ENCODE measurements at regions not wholly inside any gene's neighbourhood (a gene's known extent, or its start where the extent isn't known, plus 50 kb on each side); places are given as distances from the start of the nearest gene placed in this dataset.

DNA sequence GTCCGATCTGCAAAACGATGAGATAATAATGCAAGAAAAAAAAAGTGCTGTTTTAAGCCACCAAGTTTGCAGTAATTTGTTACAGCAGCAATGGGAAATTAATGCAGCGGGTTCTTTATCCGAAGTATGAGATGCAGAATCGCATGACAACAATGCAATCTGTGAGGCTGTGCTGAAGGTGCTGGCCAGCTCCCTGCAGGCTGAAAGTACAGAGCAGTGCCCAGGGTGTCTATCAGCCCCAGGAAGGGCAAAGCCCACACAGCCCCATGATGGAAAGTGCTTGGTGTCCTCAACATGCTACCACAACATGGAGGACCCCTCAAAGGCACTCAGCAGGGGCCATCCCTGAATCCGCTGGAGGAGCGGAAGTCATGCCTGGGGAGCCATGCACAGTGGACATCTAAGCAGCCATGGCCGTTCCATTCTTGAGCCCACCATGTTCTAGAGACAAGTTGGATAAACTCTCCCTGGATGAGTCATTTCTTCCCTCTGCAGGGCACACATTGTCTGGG is 199.5 kb upstream of the PFKP start:
- intact Hi-C loops (cut with micrococcal nuclease): no loop called here

- intact Hi-C loops (cut with micrococcal nuclease): no loop called here
Measured at GRCh38 chr10:2866569-2866968, 200.8 kb upstream of the PFKP start.

DNA sequence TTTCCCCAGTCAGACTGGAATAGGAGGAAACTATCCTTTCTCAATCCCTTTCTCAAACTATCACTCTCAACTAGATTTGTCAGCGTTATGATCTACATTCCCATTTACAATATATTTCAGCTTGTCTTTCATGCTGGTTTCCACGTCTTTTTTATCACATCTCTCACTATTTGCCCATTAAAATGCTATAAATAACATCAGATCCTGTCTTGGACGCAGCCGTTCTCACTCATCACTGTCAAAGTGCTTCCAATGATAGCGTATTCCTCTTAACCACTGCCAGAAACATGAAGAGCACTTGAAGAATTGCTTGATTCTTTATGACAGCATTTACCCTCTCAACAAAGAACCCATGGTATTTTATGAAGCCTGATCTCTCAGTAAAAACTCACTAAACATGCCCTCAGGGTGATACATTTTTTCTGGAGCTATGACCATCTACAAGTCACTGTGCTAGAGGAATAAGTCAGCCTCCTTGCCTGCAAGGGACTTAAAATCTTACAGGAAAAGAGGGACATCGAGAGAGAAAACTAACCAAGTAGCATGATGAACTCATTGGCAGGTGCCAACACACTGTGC is 205.6 kb upstream of the PFKP start:
- intact Hi-C loops (cut with micrococcal nuclease): no loop called here

GRCh38 chr10:2858452-2858851 is 208.9 kb upstream of the PFKP start:
- intact Hi-C loops (cut with micrococcal nuclease): no loop called here

DNA sequence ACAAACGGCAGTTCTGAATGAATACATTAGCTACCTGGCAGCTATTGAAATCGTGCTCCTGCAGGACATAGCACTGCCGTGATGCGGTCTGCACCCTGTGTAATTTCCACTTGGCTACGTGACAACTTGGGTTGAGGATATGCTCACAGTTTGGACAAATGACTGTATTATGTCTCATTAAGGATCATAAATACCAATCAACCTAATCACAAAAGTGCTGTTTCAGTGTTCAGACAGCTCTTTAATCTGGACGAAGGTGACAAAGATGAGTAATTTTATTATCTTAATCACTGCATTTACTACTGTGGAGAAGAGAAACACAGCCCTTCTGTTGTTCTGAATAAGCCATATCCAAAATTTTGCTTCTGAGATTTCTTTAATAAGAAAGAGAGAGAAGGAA is 210.8 kb upstream of the PFKP start:
- intact Hi-C loops (cut with micrococcal nuclease): no loop called here

DNA sequence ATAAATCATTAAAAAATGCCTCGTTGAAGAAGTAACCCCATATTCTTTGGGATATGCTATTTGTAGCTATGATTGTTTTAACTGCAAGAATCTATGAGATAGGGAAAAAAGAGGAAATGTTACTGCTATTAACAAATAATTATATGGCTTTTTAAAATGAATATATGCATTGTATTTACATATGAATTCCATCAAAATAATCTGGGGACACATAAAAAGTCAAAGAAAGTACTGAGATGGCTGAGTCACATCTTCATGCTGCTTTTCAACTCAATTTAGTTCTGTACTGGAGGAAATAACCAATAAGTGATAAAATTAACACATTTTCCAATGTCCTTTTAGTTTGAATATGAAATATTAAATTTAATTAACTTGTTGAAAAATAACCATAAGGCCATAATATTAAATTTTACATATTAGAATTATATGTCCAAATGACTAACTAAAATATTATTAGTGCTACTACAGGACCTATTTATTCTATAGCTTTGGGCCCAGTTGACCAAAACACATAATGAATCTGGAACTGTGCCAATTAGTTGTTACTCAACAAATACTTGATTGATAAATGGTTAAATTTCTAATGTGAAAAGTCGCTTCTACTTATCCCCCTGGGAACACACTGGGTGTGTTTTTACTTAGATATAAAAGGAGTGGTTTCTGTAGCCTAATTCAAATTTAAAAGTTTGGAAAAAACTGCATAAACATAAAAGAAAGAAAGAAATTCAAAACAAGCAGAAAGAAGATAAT is 214.6 kb upstream of the PFKP start:
- intact Hi-C loops (cut with micrococcal nuclease): no loop called here

DNA sequence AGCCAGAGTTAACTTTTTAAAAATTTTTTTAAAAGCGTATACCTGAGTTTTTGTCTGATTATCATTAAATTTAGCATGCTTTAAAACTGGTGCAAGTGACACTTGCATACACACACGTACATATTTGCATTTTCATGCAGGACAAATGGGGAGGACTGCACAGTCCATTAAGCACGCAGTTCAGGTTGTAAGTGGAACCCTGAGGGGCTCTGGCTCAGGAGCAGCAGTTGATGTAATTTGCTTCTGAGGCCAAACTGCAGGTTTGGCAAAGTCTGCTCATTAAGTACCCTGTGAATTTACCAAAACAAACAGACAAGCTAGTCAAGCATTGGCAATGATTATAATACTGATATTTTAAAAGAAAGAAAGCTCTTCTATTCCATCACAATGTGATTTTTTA is 215.8 kb upstream of the PFKP start:
- intact Hi-C loops (cut with micrococcal nuclease): no loop called here

- intact Hi-C loops (cut with micrococcal nuclease): no loop called here
Measured at GRCh38 chr10:2850202-2850601, 217.1 kb upstream of the PFKP start.

- intact Hi-C loops (cut with micrococcal nuclease): no loop called here
Measured at GRCh38 chr10:2844925-2845324, 222.4 kb upstream of the PFKP start.

- intact Hi-C loops (cut with micrococcal nuclease): loop anchor here (5.0 kb wide), 1 partner anchor 138 kb away; no protein-coding TSS in a partner anchor
Measured at GRCh38 chr10:2839081-2839725, 228.1 kb upstream of the PFKP start.

GRCh38 chr10:2837674-2838073 is 229.7 kb upstream of the PFKP start:
- intact Hi-C loops (cut with micrococcal nuclease): loop anchor here (5.0 kb wide), 1 partner anchor 140 kb away; no protein-coding TSS in a partner anchor

- intact Hi-C loops (cut with micrococcal nuclease): loop anchor here (5.0 kb wide), 1 partner anchor 140 kb away; no protein-coding TSS in a partner anchor
Measured at GRCh38 chr10:2836921-2837662, 230.3 kb upstream of the PFKP start.

- intact Hi-C loops (cut with micrococcal nuclease): no loop called here
Measured at GRCh38 chr10:2834214-2834613, 233.1 kb upstream of the PFKP start.

GRCh38 chr10:2831509-2831908 is 235.8 kb upstream of the PFKP start:
- intact Hi-C loops (cut with micrococcal nuclease): no loop called here

DNA sequence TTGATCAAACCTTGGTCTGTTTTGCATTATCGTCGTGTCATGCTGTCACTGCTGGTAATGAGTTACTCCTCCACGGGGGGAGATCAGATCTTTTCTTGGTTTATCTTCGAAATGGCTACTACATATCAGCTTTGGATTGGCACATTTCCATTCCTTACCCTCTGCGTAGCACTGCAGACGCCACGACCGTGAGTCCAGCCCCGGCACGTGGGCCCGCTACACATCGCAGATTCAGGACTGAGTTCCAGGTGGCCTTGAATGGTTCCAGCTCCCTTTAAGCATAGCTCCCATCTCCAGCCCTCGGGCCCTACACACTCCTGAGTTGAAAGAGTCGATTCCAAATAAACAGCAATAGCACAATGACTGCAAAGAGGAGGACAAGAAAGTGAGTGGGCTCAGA is 238.6 kb upstream of the PFKP start:
- intact Hi-C loops (cut with micrococcal nuclease): no loop called here

DNA sequence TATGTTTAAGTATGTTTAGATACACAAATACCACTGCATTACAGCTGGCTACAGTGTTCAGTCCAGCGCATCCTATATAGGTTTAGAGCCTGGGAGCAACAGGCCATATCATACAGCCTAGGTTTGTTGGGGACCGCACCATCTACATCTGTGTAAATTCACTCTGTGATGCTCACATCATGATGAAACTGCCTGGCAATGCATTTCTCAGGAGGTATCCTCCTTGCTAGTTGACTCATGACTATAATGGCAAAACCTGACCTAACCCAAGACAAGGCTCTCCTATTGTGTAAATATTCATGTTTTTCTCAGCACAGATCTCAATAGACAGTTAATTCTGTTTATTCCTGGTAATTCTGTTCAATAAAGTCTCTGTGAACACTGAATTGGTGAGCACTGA is 240.7 kb upstream of the PFKP start:
- intact Hi-C loops (cut with micrococcal nuclease): no loop called here

DNA sequence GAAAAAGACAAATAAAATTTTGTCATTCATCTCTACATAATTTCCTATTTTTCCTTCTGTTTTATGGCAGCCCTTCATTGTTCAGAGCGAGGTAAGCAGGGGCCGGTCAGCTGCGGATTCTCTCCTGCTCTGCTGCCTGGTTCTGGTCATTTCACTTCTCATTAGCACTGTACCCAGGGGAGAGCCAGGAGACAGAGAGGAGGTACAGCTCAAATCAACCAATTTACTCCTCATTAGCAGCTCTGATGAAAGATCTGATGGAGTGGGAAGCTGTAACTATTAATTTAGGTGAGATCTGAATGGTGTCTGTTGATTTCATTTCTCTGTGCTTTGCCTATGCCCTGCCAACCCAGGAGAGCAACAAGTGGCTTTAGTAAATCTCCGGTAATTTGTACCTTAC is 241.5 kb upstream of the PFKP start:
- intact Hi-C loops (cut with micrococcal nuclease): no loop called here

GRCh38 chr10:2817940-2818636 is 249.3 kb upstream of the PFKP start:
- intact Hi-C loops (cut with micrococcal nuclease): no loop called here

- intact Hi-C loops (cut with micrococcal nuclease): no loop called here
Measured at GRCh38 chr10:2813693-2814092, 253.7 kb upstream of the PFKP start.

- intact Hi-C loops (cut with micrococcal nuclease): no loop called here
Measured at GRCh38 chr10:2813286-2813685, 254.1 kb upstream of the PFKP start.

DNA sequence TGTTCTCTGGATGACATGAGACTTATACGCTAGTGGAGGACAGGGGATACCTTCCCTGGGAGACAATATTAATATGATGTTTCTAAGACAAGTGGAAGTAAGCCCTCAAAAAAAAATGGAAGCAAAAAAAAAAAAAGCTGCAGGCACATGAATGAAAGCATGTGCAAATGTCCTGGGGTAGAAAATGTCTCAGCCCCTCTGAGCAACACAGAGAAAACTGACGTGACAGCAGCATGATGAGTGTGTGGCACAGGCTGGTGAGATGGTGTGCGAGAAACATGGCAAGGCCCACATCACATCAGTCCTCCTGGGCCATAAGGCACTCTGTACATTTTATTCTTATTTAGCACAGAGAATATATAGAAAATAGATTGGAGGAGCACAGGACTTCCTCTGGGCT is 254.7 kb upstream of the PFKP start:
- intact Hi-C loops (cut with micrococcal nuclease): no loop called here

Measured in T-helper 2 cell treated with Interferon-gamma antibody and Interleukin-4, amounts not matched to agents 100 ng/mL and 5 ng/mL, for 36 hours (primary cell).